ENCODE measurements at regions not wholly inside any gene's neighbourhood (a gene's known extent, or its start where the extent isn't known, plus 50 kb on each side); places are given as distances from the start of the nearest gene placed in this dataset.

DNA sequence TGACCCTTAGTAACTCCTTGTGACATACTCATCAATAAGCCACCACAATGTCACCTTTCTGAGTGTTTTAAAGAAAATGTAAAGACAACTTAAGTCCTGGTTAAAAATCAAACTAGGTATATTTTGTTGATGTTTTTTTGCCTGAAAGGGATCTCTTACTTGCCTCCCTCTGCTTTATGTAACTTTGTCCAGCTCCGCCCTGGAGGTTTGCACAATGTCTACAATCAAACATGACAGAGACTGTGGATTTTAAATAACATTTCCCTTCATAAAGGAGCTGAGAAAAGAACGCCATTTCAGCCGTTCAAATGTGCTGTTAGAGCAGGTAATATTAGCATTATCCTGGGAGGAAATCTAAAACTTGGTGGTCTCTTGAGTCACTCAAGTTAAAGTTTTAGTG is 613.9 kb downstream of the SOX5 start:
- ATAC-seq (no peak), DNase-seq (no peak)
- Histone ChIP-seq H3K9me3 (ENCODE audit: control insufficient read depth, low read length) (no peaks in the 10 kb centered on the region), H3K27me3 (ENCODE audit: control insufficient read depth, insufficient read depth) (no peaks in the 10 kb centered on the region), H3K27ac (ENCODE audit: low read length) (no peak overlapping the region), H3K4me3 (ENCODE audit: low read length) (no peak overlapping the region), H3K4me1 (ENCODE audit: control insufficient read depth, insufficient read depth, low read length) (no peaks in the 10 kb centered on the region)
- intact Hi-C loops (cut with DNase I): no loop called here
- 82% methylated on average over 3 of the region's 3 CpGs for WGBS

DNA sequence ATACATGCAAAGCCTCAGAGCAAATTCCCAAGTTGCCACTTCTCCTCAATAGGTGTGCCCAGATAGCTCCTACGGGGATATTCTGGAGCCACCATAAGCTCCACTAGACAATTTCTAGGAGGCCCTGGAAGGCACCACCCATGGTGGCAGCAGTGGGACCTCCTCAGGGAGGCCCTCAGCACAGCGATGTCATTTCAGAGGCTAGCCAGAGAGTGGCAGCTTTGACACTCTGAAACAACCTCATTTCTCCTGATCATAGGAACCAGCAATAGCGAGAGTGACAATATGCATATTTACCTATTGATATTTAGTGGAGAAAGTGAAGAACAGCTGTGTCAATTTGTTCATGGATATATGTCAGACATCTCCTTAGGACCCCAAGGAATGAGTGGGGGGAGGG is 612.3 kb downstream of the SOX5 start:
- DNase-seq (no peak), ATAC-seq (no peak)
- Histone ChIP-seq H3K27me3 (ENCODE audit: control insufficient read depth, insufficient read depth) (no peaks in the 10 kb centered on the region), H3K27ac (ENCODE audit: low read length) (no peak overlapping the region), H3K4me1 (ENCODE audit: control insufficient read depth, insufficient read depth, low read length) (no peaks in the 10 kb centered on the region), H3K4me3 (ENCODE audit: low read length) (no peak overlapping the region), H3K9me3 (ENCODE audit: control insufficient read depth, low read length) (no peaks in the 10 kb centered on the region)
- 85% methylated on average over 3 of the region's 3 CpGs for WGBS
- intact Hi-C loops (cut with DNase I): no loop called here

DNA sequence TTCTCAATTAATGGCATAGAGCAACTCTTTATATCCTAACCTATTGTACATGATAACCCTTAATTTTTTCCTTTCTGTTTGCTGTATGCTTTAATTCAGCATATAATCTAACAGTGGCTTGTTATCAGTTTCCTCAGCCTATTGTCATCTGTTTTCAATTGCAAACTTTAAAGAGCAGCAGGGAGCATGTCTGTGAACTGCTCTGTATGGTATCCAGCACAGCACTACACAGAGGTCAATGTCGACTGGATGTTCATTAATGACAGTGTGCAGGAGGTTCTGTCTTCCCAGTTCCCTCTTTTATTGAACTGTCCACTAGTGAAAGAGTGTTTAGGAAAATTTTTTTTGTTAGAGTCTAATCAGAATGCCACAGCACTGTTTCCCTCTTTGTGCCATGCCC is 609.1 kb downstream of the SOX5 start:
- no peaks in the 10 kb centered on the region for H3K4me1 ChIP-seq (ENCODE audit: control insufficient read depth, insufficient read depth, low read length)
- WGBS: 45% methylated on average over 1 of the region's 1 CpG
- no peak overlapping the region for H3K27ac ChIP-seq (ENCODE audit: low read length)
- no peak overlapping the region for H3K4me3 ChIP-seq (ENCODE audit: low read length)
- ATAC-seq: no peak
- intact Hi-C loops (cut with DNase I): no loop called here
- H3K9me3 ChIP-seq (ENCODE audit: control insufficient read depth, low read length): no peaks in the 10 kb centered on the region
- no peak for DNase-seq
- no peaks in the 10 kb centered on the region for H3K27me3 ChIP-seq (ENCODE audit: control insufficient read depth, insufficient read depth)

DNA sequence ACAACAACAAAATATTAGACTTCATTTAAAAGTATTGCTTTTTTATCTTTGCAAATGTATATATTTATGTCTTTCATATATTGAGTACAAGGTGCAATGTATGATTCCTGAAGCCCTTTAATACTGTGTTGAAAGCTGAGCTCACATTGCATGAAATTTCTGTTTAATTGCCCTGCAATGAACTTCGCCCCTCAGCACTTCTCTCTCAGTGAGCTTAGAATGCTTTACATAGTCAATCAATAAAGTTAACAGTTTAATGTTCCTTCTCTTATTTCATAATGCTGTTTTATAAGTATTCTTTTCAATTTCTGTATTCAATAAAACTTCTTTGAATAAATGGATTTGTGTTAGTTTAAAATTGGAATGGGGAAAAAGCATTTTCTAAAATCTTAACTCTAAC is 607.1 kb downstream of the SOX5 start:
- WGBS: 91% methylated on average over 1 of the region's 1 CpG
- H3K27ac ChIP-seq (ENCODE audit: low read length): no peak overlapping the region
- H3K4me1 ChIP-seq (ENCODE audit: control insufficient read depth, insufficient read depth, low read length): no peaks in the 10 kb centered on the region
- H3K9me3 ChIP-seq (ENCODE audit: control insufficient read depth, low read length): no peaks in the 10 kb centered on the region
- H3K4me3 ChIP-seq (ENCODE audit: low read length): no peak overlapping the region
- no peak for ATAC-seq
- H3K27me3 ChIP-seq (ENCODE audit: control insufficient read depth, insufficient read depth): no peaks in the 10 kb centered on the region
- no peak for DNase-seq
- intact Hi-C loops (cut with DNase I): no loop called here

DNA sequence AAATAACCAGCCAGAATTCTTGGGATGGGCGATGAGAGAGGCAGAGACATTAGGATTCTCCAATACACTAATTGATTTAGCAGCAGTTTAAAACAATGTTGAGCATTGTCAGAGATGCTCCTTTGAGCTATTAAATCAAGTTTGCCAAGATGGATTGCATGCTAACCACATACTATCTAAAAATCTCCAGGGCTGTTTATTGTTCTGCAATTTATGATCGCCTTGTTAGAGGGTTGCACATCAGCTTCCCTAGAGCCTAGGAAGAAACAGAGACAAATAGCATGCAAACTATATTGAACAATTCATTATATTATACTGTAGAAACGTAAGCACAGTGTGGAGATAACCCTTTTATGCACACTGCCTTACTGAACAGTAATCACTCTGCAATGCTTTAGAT is 599.9 kb downstream of the SOX5 start:
- Histone ChIP-seq H3K27me3 (ENCODE audit: control insufficient read depth, insufficient read depth) (no peaks in the 10 kb centered on the region), H3K4me1 (ENCODE audit: control insufficient read depth, insufficient read depth, low read length) (no peaks in the 10 kb centered on the region), H3K9me3 (ENCODE audit: control insufficient read depth, low read length) (no peaks in the 10 kb centered on the region), H3K4me3 (ENCODE audit: low read length) (no peak overlapping the region), H3K27ac (ENCODE audit: low read length) (no peak overlapping the region)
- ATAC-seq (no peak), DNase-seq (no peak)
- WGBS: 75% methylated on average over 3 of the region's 3 CpGs
- intact Hi-C loops (cut with DNase I): no loop called here

DNA sequence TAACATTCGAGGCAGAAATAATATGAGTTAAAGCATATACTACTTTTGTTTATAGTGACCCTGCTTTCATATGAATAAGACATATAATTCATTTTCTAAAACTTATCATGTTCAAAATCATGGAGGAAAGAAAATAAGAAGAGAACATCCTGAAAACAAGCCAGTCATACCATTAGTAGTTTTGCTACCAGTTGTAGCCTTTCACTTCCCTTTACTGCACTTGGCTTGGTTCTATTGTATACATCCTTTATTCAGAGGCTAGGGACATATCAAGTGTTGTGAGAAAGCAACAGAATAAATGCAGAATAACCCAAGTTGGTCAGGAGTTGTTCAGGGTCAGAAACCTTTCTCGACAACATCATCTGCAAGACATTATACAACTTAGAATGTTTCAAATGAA is 598.7 kb downstream of the SOX5 start:
- Histone ChIP-seq H3K27ac (ENCODE audit: low read length) (no peak overlapping the region), H3K4me1 (ENCODE audit: control insufficient read depth, insufficient read depth, low read length) (no peaks in the 10 kb centered on the region), H3K9me3 (ENCODE audit: control insufficient read depth, low read length) (no peaks in the 10 kb centered on the region), H3K27me3 (ENCODE audit: control insufficient read depth, insufficient read depth) (no peaks in the 10 kb centered on the region), H3K4me3 (ENCODE audit: low read length) (no peak overlapping the region)
- 82% methylated on average over 2 of the region's 2 CpGs for WGBS
- intact Hi-C loops (cut with DNase I): no loop called here
- DNase-seq (no peak), ATAC-seq (no peak)

DNA sequence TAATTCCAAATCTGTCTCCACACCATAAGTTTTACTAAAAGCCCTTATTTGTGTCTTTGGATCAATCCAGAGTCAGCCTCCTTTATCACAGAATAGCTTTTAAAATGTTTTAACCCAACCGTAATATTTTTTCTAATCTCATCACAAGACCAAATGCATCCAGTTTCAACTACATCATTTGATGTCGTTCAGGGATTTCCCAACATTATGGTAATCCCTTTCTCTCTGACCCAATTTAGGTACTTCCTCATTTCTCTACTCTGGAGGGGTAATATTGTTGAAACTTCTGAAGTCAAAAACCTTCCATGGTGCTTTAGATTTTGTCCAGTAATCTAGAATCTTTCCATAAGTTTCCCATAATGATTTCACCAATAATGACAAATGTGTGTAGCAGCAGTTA is 596.8 kb downstream of the SOX5 start:
- intact Hi-C loops (cut with DNase I): no loop called here
- DNase-seq (no peak), ATAC-seq (no peak)
- Histone ChIP-seq H3K9me3 (ENCODE audit: control insufficient read depth, low read length) (no peaks in the 10 kb centered on the region), H3K4me3 (ENCODE audit: low read length) (no peak overlapping the region), H3K27ac (ENCODE audit: low read length) (no peak overlapping the region), H3K27me3 (ENCODE audit: control insufficient read depth, insufficient read depth) (no peaks in the 10 kb centered on the region), H3K4me1 (ENCODE audit: control insufficient read depth, insufficient read depth, low read length) (no peaks in the 10 kb centered on the region)
- 70% methylated on average over 2 of the region's 2 CpGs for WGBS

DNA sequence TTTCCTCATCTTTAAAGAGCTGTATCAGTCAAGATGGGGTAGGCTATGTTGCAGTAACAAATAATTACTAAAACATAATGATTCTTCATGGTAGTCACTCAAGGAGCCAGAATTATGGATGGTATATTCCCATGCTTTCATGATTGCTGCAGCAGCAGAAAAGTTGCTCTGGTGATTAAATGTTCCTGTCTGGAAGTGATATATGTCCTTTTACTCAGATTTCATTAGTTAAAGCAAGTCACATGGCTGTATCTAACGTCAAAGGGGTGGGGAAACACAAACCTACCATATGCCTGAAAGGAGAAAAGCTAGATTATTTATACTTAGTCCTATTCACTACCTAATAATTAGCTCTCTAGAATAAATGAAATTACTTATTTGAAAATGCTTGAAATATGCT is 594.7 kb downstream of the SOX5 start:
- no peak overlapping the region for H3K4me3 ChIP-seq (ENCODE audit: low read length)
- no peak for ATAC-seq
- H3K9me3 ChIP-seq (ENCODE audit: control insufficient read depth, low read length): no peaks in the 10 kb centered on the region
- WGBS: 49% methylated on average over 1 of the region's 1 CpG
- DNase-seq: no peak
- no peaks in the 10 kb centered on the region for H3K4me1 ChIP-seq (ENCODE audit: control insufficient read depth, insufficient read depth, low read length)
- no peak overlapping the region for H3K27ac ChIP-seq (ENCODE audit: low read length)
- H3K27me3 ChIP-seq (ENCODE audit: control insufficient read depth, insufficient read depth): no peaks in the 10 kb centered on the region
- intact Hi-C loops (cut with DNase I): no loop called here

DNA sequence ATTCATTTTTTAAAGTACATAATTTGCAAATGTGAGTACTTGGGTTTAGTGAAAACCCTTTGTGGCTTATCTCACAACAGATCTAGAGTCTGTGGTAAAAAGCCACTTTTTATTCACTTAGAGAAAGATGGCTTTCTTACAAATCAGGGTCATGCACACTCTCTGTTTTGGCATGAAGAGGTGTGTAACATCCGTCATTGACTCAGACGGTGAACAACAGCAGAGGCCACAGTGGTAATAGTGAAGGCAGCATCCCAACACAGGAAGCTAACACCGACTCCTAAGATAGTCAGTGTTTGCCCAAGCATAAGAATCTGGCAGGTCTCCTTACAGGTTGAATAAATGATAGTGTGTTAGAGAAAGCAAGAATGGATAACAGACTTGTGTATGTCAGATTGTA is 593.0 kb downstream of the SOX5 start:
- Histone ChIP-seq H3K9me3 (ENCODE audit: control insufficient read depth, low read length) (no peaks in the 10 kb centered on the region), H3K4me3 (ENCODE audit: low read length) (no peak overlapping the region), H3K4me1 (ENCODE audit: control insufficient read depth, insufficient read depth, low read length) (no peaks in the 10 kb centered on the region), H3K27me3 (ENCODE audit: control insufficient read depth, insufficient read depth) (no peaks in the 10 kb centered on the region), H3K27ac (ENCODE audit: low read length) (no peak overlapping the region)
- no peak for ATAC-seq
- WGBS: 75% methylated on average over 3 of the region's 3 CpGs
- no peak for DNase-seq
- intact Hi-C loops (cut with DNase I): no loop called here

DNA sequence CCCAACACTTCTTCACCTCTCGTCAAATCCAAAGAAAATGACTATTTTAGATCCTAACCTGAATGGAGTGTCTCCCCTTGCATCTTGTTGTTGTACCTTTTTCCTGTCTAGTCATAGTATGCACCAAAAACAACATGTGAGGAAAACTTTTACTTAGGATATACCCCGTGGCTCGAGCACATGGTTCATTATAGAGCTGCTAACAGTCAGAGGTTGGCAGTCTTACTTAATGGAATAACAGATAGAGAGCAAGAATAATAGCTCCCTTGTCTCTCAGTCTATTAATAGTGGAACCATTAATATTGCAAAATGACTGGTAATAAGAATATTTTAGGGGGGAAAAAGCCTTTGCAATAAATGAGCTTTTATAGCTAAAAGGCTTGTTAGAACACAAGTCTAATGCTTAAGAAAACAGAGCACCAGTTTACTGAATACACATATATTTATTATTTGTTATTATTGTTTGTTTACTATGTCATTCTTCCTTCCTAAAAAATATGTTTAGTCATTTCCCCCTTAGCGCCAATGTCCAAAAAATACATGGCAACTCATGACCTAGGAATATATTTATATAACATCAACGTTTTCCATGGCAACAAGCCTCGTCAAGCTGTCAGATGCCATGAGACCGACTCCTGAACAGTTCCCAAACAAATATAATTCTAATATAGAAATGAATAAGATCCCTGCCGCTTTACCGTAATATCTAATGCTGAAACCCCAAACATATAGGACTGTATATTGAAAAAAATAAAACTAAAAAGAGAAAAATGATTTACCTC is 592.4 kb downstream of the SOX5 start:
- H3K27ac ChIP-seq (ENCODE audit: low read length): no peak overlapping the region
- no peak overlapping the region for H3K4me3 ChIP-seq (ENCODE audit: low read length)
- DNase-seq (no peak), ATAC-seq (no peak)
- intact Hi-C loops (cut with DNase I): no loop called here
- 70% methylated on average over 9 of the region's 9 CpGs for WGBS
- H3K27me3 ChIP-seq (ENCODE audit: control insufficient read depth, insufficient read depth): no peaks in the 10 kb centered on the region
- H3K4me1 ChIP-seq (ENCODE audit: control insufficient read depth, insufficient read depth, low read length): no peaks in the 10 kb centered on the region
- H3K9me3 ChIP-seq (ENCODE audit: control insufficient read depth, low read length): no peaks in the 10 kb centered on the region

DNA sequence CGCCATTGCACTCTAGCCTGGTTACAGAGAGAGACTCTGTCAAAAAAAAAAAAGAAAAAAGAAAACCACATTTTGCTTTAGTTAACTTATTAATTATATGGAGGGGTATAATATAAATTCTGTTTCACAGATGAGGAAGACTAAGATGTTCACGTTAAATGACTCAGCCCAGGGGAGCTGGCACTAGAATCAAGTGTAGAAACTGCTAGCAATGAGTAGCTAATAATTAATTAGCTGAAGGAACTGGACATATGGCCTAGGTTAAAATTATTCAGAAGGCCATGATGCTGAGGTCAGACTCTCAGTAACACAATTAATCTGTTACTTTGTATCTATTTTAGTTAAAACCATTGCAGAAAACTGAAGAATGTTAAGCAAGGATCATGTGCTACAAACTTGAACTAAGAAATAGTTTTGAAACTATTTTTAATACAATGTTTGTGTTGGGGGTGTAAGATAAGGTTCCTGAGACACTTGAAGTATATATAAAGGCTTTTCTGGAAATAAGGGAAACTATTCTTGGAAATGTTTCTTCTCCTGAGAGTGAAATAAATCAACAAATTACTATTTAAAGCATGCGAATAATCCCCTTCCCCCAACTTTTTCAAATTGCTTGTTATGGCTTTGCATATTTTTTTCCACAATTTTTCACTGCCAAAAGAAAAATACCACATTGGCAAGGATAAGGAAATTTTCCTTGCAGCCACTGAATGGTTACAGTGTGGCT is 589.3 kb downstream of the SOX5 start:
- H3K27ac ChIP-seq (ENCODE audit: low read length): no peak overlapping the region
- no peaks in the 10 kb centered on the region for H3K9me3 ChIP-seq (ENCODE audit: control insufficient read depth, low read length)
- H3K4me3 ChIP-seq (ENCODE audit: low read length): no peak overlapping the region
- no peaks in the 10 kb centered on the region for H3K27me3 ChIP-seq (ENCODE audit: control insufficient read depth, insufficient read depth)
- intact Hi-C loops (cut with DNase I): no loop called here
- DNase-seq (no peak), ATAC-seq (no peak)
- WGBS: 59% methylated on average over 3 of the region's 3 CpGs
- H3K4me1 ChIP-seq (ENCODE audit: control insufficient read depth, insufficient read depth, low read length): no peaks in the 10 kb centered on the region

Measured in right cardiac atrium (tissue), 5 donors.